ENCODE measurements at regions not wholly inside any gene's neighbourhood (a gene's known extent, or its start where the extent isn't known, plus 50 kb on each side); places are given as distances from the start of the nearest gene placed in this dataset.
A peak's percentile ranks its signal among the peaks of the same experiment; 100 is the strongest.

GRCh38 chr5:171509467-171509866 lies 90.0 kb downstream of the FGF18 start:
- no peak for DNase-seq (ENCODE audit: low read depth in 1 of 2, low spot score in 1 of 2)

GRCh38 chr5:171512397-171512796 lies 93.0 kb downstream of the FGF18 start:
- DNase-seq (ENCODE audit: low read depth in 1 of 2, low spot score in 1 of 2): no peak

GRCh38 chr5:171513591-171513990 lies 94.1 kb downstream of the FGF18 start:
- no peak for DNase-seq (ENCODE audit: low read depth in 1 of 2, low spot score in 1 of 2)

GRCh38 chr5:171518916-171519315 lies 99.5 kb downstream of the FGF18 start:
- no peak for DNase-seq (ENCODE audit: low read depth in 1 of 2, low spot score in 1 of 2)

GRCh38 chr5:171520300-171521174 lies 101.1 kb downstream of the FGF18 start:
- DNase-seq (ENCODE audit: low read depth in 1 of 2, low spot score in 1 of 2): no peak

- DNase-seq (ENCODE audit: low read depth in 1 of 2, low spot score in 1 of 2): no peak
These were observed 101.8 kb downstream of the FGF18 start for GRCh38 chr5:171521219-171521633.

GRCh38 chr5:171521679-171522078 lies 102.2 kb downstream of the FGF18 start:
- no peak for DNase-seq (ENCODE audit: low read depth in 1 of 2, low spot score in 1 of 2)

- DNase-seq (ENCODE audit: low read depth in 1 of 2, low spot score in 1 of 2): no peak
These were observed 104.3 kb downstream of the FGF18 start for GRCh38 chr5:171523781-171524180.

- DNase-seq (ENCODE audit: low read depth in 1 of 2, low spot score in 1 of 2): no peak
These were observed 105.0 kb downstream of the FGF18 start for GRCh38 chr5:171524466-171524865.

- DNase-seq (ENCODE audit: low read depth in 1 of 2, low spot score in 1 of 2): no peak
These were observed 105.6 kb downstream of the FGF18 start for GRCh38 chr5:171525085-171525484.

GRCh38 chr5:171528036-171528435 lies 108.6 kb downstream of the FGF18 start:
- DNase-seq (ENCODE audit: low read depth in 1 of 2, low spot score in 1 of 2): no peak

- no peak for DNase-seq (ENCODE audit: low read depth in 1 of 2, low spot score in 1 of 2)
These were observed 109.6 kb downstream of the FGF18 start for GRCh38 chr5:171528865-171529614.

- DNase-seq (ENCODE audit: low read depth in 1 of 2, low spot score in 1 of 2): no peak
These were observed 112.2 kb downstream of the FGF18 start for GRCh38 chr5:171531638-171532037.

- DNase-seq (ENCODE audit: low read depth in 1 of 2, low spot score in 1 of 2): no peak
These were observed 113.7 kb downstream of the FGF18 start for GRCh38 chr5:171533153-171533552.

- peak in 1 of 2 donors; percentile 10 for DNase-seq (ENCODE audit: low read depth in 1 of 2, low spot score in 1 of 2)
These were observed 114.8 kb downstream of the FGF18 start for GRCh38 chr5:171534043-171534895.

- no peak for DNase-seq (ENCODE audit: low read depth in 1 of 2, low spot score in 1 of 2)
These were observed 115.7 kb downstream of the FGF18 start for GRCh38 chr5:171535162-171535561.

GRCh38 chr5:171537070-171537849 lies 117.8 kb downstream of the FGF18 start:
- no peak for DNase-seq (ENCODE audit: low read depth in 1 of 2, low spot score in 1 of 2)

GRCh38 chr5:171537923-171538537 lies 118.6 kb downstream of the FGF18 start:
- no peak for DNase-seq (ENCODE audit: low read depth in 1 of 2, low spot score in 1 of 2)

- no peak for DNase-seq (ENCODE audit: low read depth in 1 of 2, low spot score in 1 of 2)
These were observed 119.2 kb downstream of the FGF18 start for GRCh38 chr5:171538681-171539080.

- DNase-seq (ENCODE audit: low read depth in 1 of 2, low spot score in 1 of 2): no peak
These were observed 121.4 kb downstream of the FGF18 start for GRCh38 chr5:171540865-171541264.

All from activated CD4-positive, alpha-beta T cell treated with anti-CD3 and anti-CD28 coated beads, Interleukin-2, amount 50 U/mL, for 24 hours (primary cell).